ENCODE measurements at regions not wholly inside any gene's neighbourhood (a gene's known extent, or its start where the extent isn't known, plus 50 kb on each side); places are given as distances from the start of the nearest gene placed in this dataset.

DNA sequence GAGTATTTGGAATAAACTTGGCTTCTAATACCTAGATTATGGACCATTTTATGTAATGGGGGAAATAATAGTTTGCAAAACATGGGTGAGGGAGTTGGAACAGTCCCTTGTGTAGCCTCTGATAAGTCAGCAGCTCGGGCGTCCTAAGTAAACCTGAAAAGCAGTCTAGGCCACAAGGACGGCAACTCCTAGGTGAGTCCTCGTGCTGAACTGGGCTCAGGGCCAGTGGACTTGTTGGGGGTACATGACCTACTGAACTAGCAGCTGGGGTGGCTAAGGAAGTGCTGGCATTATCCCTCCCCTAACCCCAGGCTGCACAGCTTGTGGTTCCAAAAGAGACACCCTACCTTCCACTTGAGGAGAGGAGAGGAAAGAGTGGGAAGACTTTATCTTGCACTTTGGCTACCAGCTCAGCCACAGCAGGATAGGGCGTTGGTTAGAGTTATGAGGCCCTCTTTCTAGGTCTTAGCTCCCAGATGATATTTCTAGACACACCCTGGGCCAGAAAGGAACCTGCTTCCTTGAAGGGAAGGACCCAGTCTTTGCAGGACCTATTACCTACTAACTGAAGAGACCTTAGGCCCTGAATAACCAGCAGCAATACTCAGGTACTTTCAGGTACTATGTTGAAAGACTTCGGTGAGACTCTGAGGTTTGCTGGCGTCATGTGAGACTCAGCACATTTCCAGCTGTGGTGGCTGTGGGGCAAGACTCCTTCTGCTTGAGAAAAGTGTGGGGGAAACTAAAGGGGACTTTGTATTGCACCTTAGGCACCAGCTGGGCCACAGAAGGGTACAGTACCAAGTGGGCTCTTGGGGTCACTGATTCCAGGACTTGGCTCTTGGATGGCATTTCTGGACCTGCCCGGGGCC, 71.0 kb downstream of the AQP4 start:
- no peak for TF ChIP-seq FOXP2 (optimal IDR thresholded peaks at IDR 0.05; ENCODE audit: borderline replicate concordance, extremely low read depth, extremely low read length, insufficient read depth)
- no peak for TF ChIP-seq TAF1 (IDR thresholded peaks at IDR 0.05; ENCODE audit: borderline replicate concordance, insufficient read depth, low read length)
- TF ChIP-seq REST (IDR thresholded peaks at IDR 0.05; ENCODE audit: insufficient read depth in 1 of 2, low read depth in 2 of 2, low read length in 2 of 2): no peak
- TF ChIP-seq SIN3A (IDR thresholded peaks at IDR 0.05; ENCODE audit: borderline replicate concordance, insufficient read depth, low read length): no peak
- TF ChIP-seq POLR2AphosphoS5 (IDR thresholded peaks at IDR 0.05; ENCODE audit: low read depth, low read length): no peak

GRCh38 chr18:26792661-26793060, 72.8 kb downstream of the AQP4 start:
- TF ChIP-seq POLR2AphosphoS5 (IDR thresholded peaks at IDR 0.05; ENCODE audit: low read depth, low read length): no peak
- no peak for TF ChIP-seq FOXP2 (optimal IDR thresholded peaks at IDR 0.05; ENCODE audit: borderline replicate concordance, extremely low read depth, extremely low read length, insufficient read depth)
- TF ChIP-seq TAF1 (IDR thresholded peaks at IDR 0.05; ENCODE audit: borderline replicate concordance, insufficient read depth, low read length): no peak
- no peak for TF ChIP-seq SIN3A (IDR thresholded peaks at IDR 0.05; ENCODE audit: borderline replicate concordance, insufficient read depth, low read length)
- TF ChIP-seq REST (IDR thresholded peaks at IDR 0.05; ENCODE audit: insufficient read depth in 1 of 2, low read depth in 2 of 2, low read length in 2 of 2): no peak

GRCh38 chr18:26791676-26792075, 73.8 kb downstream of the AQP4 start:
- TF ChIP-seq POLR2AphosphoS5 (IDR thresholded peaks at IDR 0.05; ENCODE audit: low read depth, low read length): no peak
- TF ChIP-seq REST (IDR thresholded peaks at IDR 0.05; ENCODE audit: insufficient read depth in 1 of 2, low read depth in 2 of 2, low read length in 2 of 2): no peak
- TF ChIP-seq TAF1 (IDR thresholded peaks at IDR 0.05; ENCODE audit: borderline replicate concordance, insufficient read depth, low read length): no peak
- TF ChIP-seq SIN3A (IDR thresholded peaks at IDR 0.05; ENCODE audit: borderline replicate concordance, insufficient read depth, low read length): no peak
- no peak for TF ChIP-seq FOXP2 (optimal IDR thresholded peaks at IDR 0.05; ENCODE audit: borderline replicate concordance, extremely low read depth, extremely low read length, insufficient read depth)

GRCh38 chr18:26784599-26784998, 80.9 kb downstream of the AQP4 start:
- no peak for TF ChIP-seq REST (IDR thresholded peaks at IDR 0.05; ENCODE audit: insufficient read depth in 1 of 2, low read depth in 2 of 2, low read length in 2 of 2)
- TF ChIP-seq FOXP2 (optimal IDR thresholded peaks at IDR 0.05; ENCODE audit: borderline replicate concordance, extremely low read depth, extremely low read length, insufficient read depth): no peak
- no peak for TF ChIP-seq TAF1 (IDR thresholded peaks at IDR 0.05; ENCODE audit: borderline replicate concordance, insufficient read depth, low read length)
- TF ChIP-seq SIN3A (IDR thresholded peaks at IDR 0.05; ENCODE audit: borderline replicate concordance, insufficient read depth, low read length): no peak
- TF ChIP-seq POLR2AphosphoS5 (IDR thresholded peaks at IDR 0.05; ENCODE audit: low read depth, low read length): no peak

Measured in PFSK-1 (cell line).